OCI-LY7 (cell line): ENCODE measurements at regions not wholly inside any gene's neighbourhood (a gene's known extent, or its start where the extent isn't known, plus 50 kb on each side); places are given as distances from the start of the nearest gene placed in this dataset.

Source experiments
- BruUV-seq: library from RNA; stranded (reverse); fragments of 400-500 nt; replicated peaks from 2 replicates; lab custom pipeline; 2021; lab: Mats Ljungman, UMichigan
- CTCF ChIA-PET: fragments of 300-600 bp; sonication (Branson Sonifier 250); formaldehyde crosslinking; loops from one replicate; lab custom pipeline; 2022; ENCODE audit warnings: antibody characterized with exemption; ENCODE audit not compliant: unreplicated experiment; lab: Charles Lee
- POLR2A ChIA-PET: fragments of 300-600 bp; sonication (Branson Sonifier 250); formaldehyde crosslinking; loops from one replicate; lab custom pipeline; 2022; ENCODE audit warnings: antibody characterized with exemption; lab: Charles Lee
- DNase-seq: peaks from one replicate; pipeline ENCODE4 v3.0.0-alpha.2; 2015; ENCODE audit warnings: low spot score
- H2AFZ ChIP-seq: fragments of 200-600 bp; sonication (generic), shearing (Covaris generic); 2 replicates; pipeline ENCODE4 v1.6.1; 2014; ENCODE audit warnings: mild to moderate bottlenecking, antibody characterized with exemption, low read length, moderate library complexity
- H3K27ac ChIP-seq: fragments of 200-600 bp; sonication (generic); 2 replicates; pipeline ENCODE4 v1.5.1; 2014; ENCODE audit warnings: mixed run types, low read depth, mild to moderate bottlenecking, moderate library complexity, low read length, inconsistent platforms; ENCODE audit not compliant: poor library complexity, severe bottlenecking
- H3K36me3 ChIP-seq: fragments of 200-600 bp; sonication (generic); 2 replicates; pipeline ENCODE4 v1.6.1; 2014; ENCODE audit warnings: mild to moderate bottlenecking, antibody characterized with exemption, low read length, moderate library complexity, mixed read lengths; ENCODE audit not compliant: insufficient read depth
- H3K4me1 ChIP-seq: fragments of 200-600 bp; sonication (generic); 2 replicates; pipeline ENCODE4 v1.5.1; 2014; ENCODE audit warnings: mild to moderate bottlenecking, low read length; ENCODE audit not compliant: insufficient read depth, poor library complexity, severe bottlenecking
- H3K4me2 ChIP-seq: fragments of 200-600 bp; sonication (generic); 2 replicates; pipeline ENCODE4 v1.6.1; 2014; ENCODE audit warnings: mild to moderate bottlenecking, low read length
- H3K4me3 ChIP-seq: fragments of 200-600 bp; sonication (generic); 2 replicates; pipeline ENCODE4 v1.5.1; 2014; ENCODE audit warnings: mild to moderate bottlenecking, low read depth, low read length; ENCODE audit not compliant: poor library complexity, severe bottlenecking
- H3K79me2 ChIP-seq: fragments of 200-600 bp; sonication (generic); 2 replicates; pipeline ENCODE4 v1.6.1; 2016; ENCODE audit warnings: low read depth, mild to moderate bottlenecking, low read length, moderate library complexity, mixed read lengths; ENCODE audit not compliant: insufficient read depth
- H3K9me2 ChIP-seq: fragments of 200-600 bp; sonication (generic); 2 replicates; pipeline ENCODE4 v1.6.1; 2016; ENCODE audit warnings: mild to moderate bottlenecking, low read length, mixed read lengths; ENCODE audit not compliant: insufficient read depth
- H3K9me3 ChIP-seq: fragments of 200-600 bp; sonication (generic); 2 replicates; pipeline ENCODE4 v1.6.1; 2014; ENCODE audit warnings: mild to moderate bottlenecking, mixed run types, low read length, mixed read lengths
- H4K20me1 ChIP-seq: fragments of 200-600 bp; sonication (generic); 2 replicates; pipeline ENCODE4 v1.6.1; 2014; ENCODE audit warnings: mild to moderate bottlenecking, antibody characterized with exemption, low read length, moderate library complexity, mixed read lengths; ENCODE audit not compliant: insufficient read depth
- CTCF ChIP-seq: fragments of 200-600 bp; sonication (generic); conservative IDR thresholded peaks from 2 replicates; pipeline ENCODE4 v1.5.1; 2014; ENCODE audit warnings: mild to moderate bottlenecking, antibody characterized with exemption, low read length, moderate library complexity, mixed read lengths
- EZH2phosphoT487 ChIP-seq: fragments of 200-600 bp; sonication (generic); IDR thresholded peaks from 2 replicates; pipeline ENCODE4 v1.6.1; 2018; ENCODE audit warnings: low read depth, borderline replicate concordance, mild to moderate bottlenecking, mixed run types, antibody characterized with exemption, low read length, moderate library complexity, mixed read lengths
- intact Hi-C: fragments of 100-400 bp; cut with micrococcal nuclease; formaldehyde crosslinking; loops from one replicate; pipeline ENCODE4 v1.10.0; 2022; ENCODE audit not compliant: unreplicated experiment

GRCh38 chr4:80136270-80136669, 61.0 kb upstream of the PRDM8 start:
- no peak for DNase-seq
- Histone ChIP-seq H3K4me3 (no peak overlapping the region), H2AFZ (no peak overlapping the region), H3K36me3 (no peaks in the 10 kb centered on the region), H4K20me1 (no peaks in the 10 kb centered on the region), H3K9me2 (no peaks in the 10 kb centered on the region), H3K4me1 (no peaks in the 10 kb centered on the region), H3K27ac (no peak overlapping the region), H3K79me2 (no peaks in the 10 kb centered on the region), H3K9me3 (no peaks in the 10 kb centered on the region), H3K4me2 (no peak overlapping the region)
- intact Hi-C loops, result no loop called here
- TF ChIP-seq CTCF (no peak), EZH2phosphoT487 (no peak)
- POLR2A ChIA-PET, result no interaction called here
- CTCF ChIA-PET, result no interaction called here
- no TSS peak for BruUV-seq

- POLR2A ChIA-PET, result no interaction called here
- H3K27ac ChIP-seq, result no peak overlapping the region
- no peaks in the 10 kb centered on the region for H3K4me1 ChIP-seq
- CTCF ChIA-PET, result no interaction called here
- no peaks in the 10 kb centered on the region for H3K9me3 ChIP-seq
- TF ChIP-seq CTCF, result no peak
- no peak for TF ChIP-seq EZH2phosphoT487
- H3K4me3 ChIP-seq, result no peak overlapping the region
- no peak overlapping the region for H2AFZ ChIP-seq
- intact Hi-C loops, result no loop called here
- H3K79me2 ChIP-seq, result no peaks in the 10 kb centered on the region
- no TSS peak for BruUV-seq
- no peak overlapping the region for H3K4me2 ChIP-seq
- H3K36me3 ChIP-seq, result no peaks in the 10 kb centered on the region
- H4K20me1 ChIP-seq, result no peaks in the 10 kb centered on the region
- H3K9me2 ChIP-seq, result no peaks in the 10 kb centered on the region
- no peak for DNase-seq
These were observed 61.6 kb upstream of the PRDM8 start for GRCh38 chr4:80135702-80136058.

GRCh38 chr4:80134936-80135701, 62.1 kb upstream of the ANTXR2 start:
- no TSS peak for BruUV-seq
- Histone ChIP-seq H3K36me3 (no peaks in the 10 kb centered on the region), H2AFZ (no peak overlapping the region)

More at GRCh38 chr4:80134936-80135701, 62.1 kb upstream of the ANTXR2 start:
- Histone ChIP-seq H3K79me2 (no peaks in the 10 kb centered on the region), H3K4me3 (no peak overlapping the region), H3K4me1 (no peaks in the 10 kb centered on the region), H3K9me3 (no peaks in the 10 kb centered on the region), H4K20me1 (no peaks in the 10 kb centered on the region), H3K9me2 (no peaks in the 10 kb centered on the region), H3K27ac (no peak overlapping the region), H3K4me2 (no peak overlapping the region)
- TF ChIP-seq CTCF, result no peak
- TF ChIP-seq EZH2phosphoT487, result no peak
- intact Hi-C loops, result no loop called here
- no peak for DNase-seq
- ChIA-PET POLR2A (no interaction called here), CTCF (no interaction called here)
